Upper lobe of left lung (tissue), 6 donors: ENCODE measurements at regions not wholly inside any gene's neighbourhood (a gene's known extent, or its start where the extent isn't known, plus 50 kb on each side); places are given as distances from the start of the nearest gene placed in this dataset.
A peak's percentile ranks its signal among the peaks of the same experiment; 100 is the strongest.

Source experiments
- ATAC-seq, 2 donors: fragments of 200-7000 bp; cut with Tn5 transposase; one replicate each; pipeline ENCODE4 v1.9.1; 2022; ENCODE audit warnings: mild to moderate bottlenecking in 2 of 2, moderate library complexity in 2 of 2; ENCODE audit not compliant: low FRiP score in 2 of 2
- DNase-seq, 2 donors: peaks; one replicate each; pipeline ENCODE4 v3.0.0-alpha.2; 2019 to 2020
- H3K27ac ChIP-seq, 4 donors: fragments of 200-600 bp; sonication (generic); one replicate each; pipeline ENCODE4 v1.5.1; 2016 to 2019
- H3K27me3 ChIP-seq, 4 donors: fragments of 200-600 bp; sonication (generic); one replicate each; pipeline ENCODE4 v1.5.1; 2017 to 2019
- H3K36me3 ChIP-seq, 4 donors: fragments of 200-600 bp; sonication (generic); one replicate each; pipeline ENCODE4 v1.5.1; 2016 to 2019
- H3K4me1 ChIP-seq, 4 donors: fragments of 200-600 bp; sonication (generic); one replicate each; pipeline ENCODE4 v1.5.1; 2018 to 2019
- H3K4me3 ChIP-seq, 4 donors: fragments of 200-600 bp; sonication (generic); one replicate each; pipeline ENCODE4 v1.5.1; 2017 to 2019; ENCODE audit warnings: mild to moderate bottlenecking in 2 of 4, moderate library complexity in 1 of 4
- H3K9me3 ChIP-seq, 4 donors: fragments of 200-600 bp; sonication (generic); one replicate each; pipeline ENCODE4 v1.5.1; 2018 to 2019
- CTCF ChIP-seq, 6 experiments: fragments of 450-650 bp in 4 of 6; fragments of 200-600 bp in 2 of 6; sonication (generic) in 2 of 6; IDR thresholded peaks; one replicate each; pipeline ENCODE4 v1.5.1; 2016 to 2019; ENCODE audit warnings: antibody characterized with exemption in 6 of 6
- EP300 ChIP-seq, 4 donors: sonication (generic); formaldehyde crosslinking; IDR thresholded peaks; one replicate each; pipeline ENCODE4 v1.5.1; 2017; ENCODE audit warnings: antibody characterized with exemption in 4 of 4, control low read depth in 2 of 4
- POLR2A ChIP-seq, 4 donors: fragments of 450-650 bp; IDR thresholded peaks; one replicate each; pipeline ENCODE4 v1.5.1; 2016 to 2017; ENCODE audit warnings: antibody characterized with exemption in 4 of 4, mild to moderate bottlenecking in 2 of 4
- POLR2AphosphoS5 ChIP-seq, 2 donors: sonication (generic); formaldehyde crosslinking; IDR thresholded peaks; one replicate each; pipeline ENCODE4 v1.5.1; 2017; ENCODE audit warnings: antibody characterized with exemption in 2 of 2
- WGBS, 2 donors: methylation state at CpG; one replicate each; pipeline ENCODE4 v1.1.5; 2017 to 2018; 5-methylcytosine and 5-hydroxymethylcytosine counted together
- donor health status: DM: no; HTN: no; CAD: no; lungs with moderate emphysema.
- donor health status: DM: no; HTN: yes; CAD: no; lungs with severe emphysema.

- no peaks in the 10 kb centered on the region for H3K27me3 ChIP-seq
- WGBS, 2 donors: 51 to 63% methylated on average over 5 of the region's 5 CpGs
- no peaks in the 10 kb centered on the region for H3K4me1 ChIP-seq
- no peak overlapping the region for H3K4me3 ChIP-seq
- no peak for TF ChIP-seq POLR2A (IDR thresholded peaks at IDR 0.05)
- TF ChIP-seq EP300 (IDR thresholded peaks at IDR 0.05): no peak
- TF ChIP-seq POLR2AphosphoS5 (IDR thresholded peaks at IDR 0.05): no peak
- TF ChIP-seq CTCF (IDR thresholded peaks at IDR 0.05): no peak
- DNase-seq (no peak), ATAC-seq (no peak)
- no peaks in the 10 kb centered on the region for H3K36me3 ChIP-seq
- H3K9me3 ChIP-seq: no peaks in the 10 kb centered on the region
- H3K27ac ChIP-seq: no peak overlapping the region
These were observed 52.5 kb upstream of the PDE8B start for GRCh38 chr5:77157732-77158532.

GRCh38 chr5:77156379-77156778, 54.1 kb upstream of the PDE8B start:
- Histone ChIP-seq H3K36me3 (no peaks in the 10 kb centered on the region), H3K4me1 (no peaks in the 10 kb centered on the region), H3K9me3 (no peaks in the 10 kb centered on the region), H3K4me3 (no peak overlapping the region), H3K27me3 (no peaks in the 10 kb centered on the region), H3K27ac (no peak overlapping the region)
- DNase-seq (no peak), ATAC-seq (no peak)
- 71 to 72% methylated on average over 3 of the region's 3 CpGs for WGBS, 2 donors
- TF ChIP-seq CTCF (IDR thresholded peaks at IDR 0.05) (no peak), POLR2AphosphoS5 (IDR thresholded peaks at IDR 0.05) (no peak), POLR2A (IDR thresholded peaks at IDR 0.05) (no peak), EP300 (IDR thresholded peaks at IDR 0.05) (no peak)

GRCh38 chr5:77155179-77155785, 55.2 kb upstream of the PDE8B start:
- Histone ChIP-seq H3K4me1 (no peaks in the 10 kb centered on the region), H3K36me3 (no peaks in the 10 kb centered on the region), H3K9me3 (no peaks in the 10 kb centered on the region), H3K27ac (no peak overlapping the region), H3K4me3 (no peak overlapping the region), H3K27me3 (no peaks in the 10 kb centered on the region)
- ATAC-seq (no peak), DNase-seq (no peak)
- TF ChIP-seq POLR2A (IDR thresholded peaks at IDR 0.05) (no peak), CTCF (IDR thresholded peaks at IDR 0.05) (no peak)
- WGBS, 2 donors: 66 to 86% methylated on average over 8 of the region's 8 CpGs

- Histone ChIP-seq H3K9me3 (no peaks in the 10 kb centered on the region), H3K27ac (no peak overlapping the region), H3K4me1 (no peaks in the 10 kb centered on the region), H3K27me3 (no peaks in the 10 kb centered on the region), H3K36me3 (no peaks in the 10 kb centered on the region), H3K4me3 (no peak overlapping the region)
- ATAC-seq: no peak
- DNase-seq: peak in 1 of 2 donors; percentile 27
- 89 to 91% methylated on average over 6 to 8 of the region's 8 CpGs for WGBS, 2 donors
- no peak for TF ChIP-seq CTCF (IDR thresholded peaks at IDR 0.05)
- no peak for TF ChIP-seq POLR2A (IDR thresholded peaks at IDR 0.05)
- TF ChIP-seq POLR2AphosphoS5 (IDR thresholded peaks at IDR 0.05): no peak
- no peak for TF ChIP-seq EP300 (IDR thresholded peaks at IDR 0.05)
These were observed 58.0 kb upstream of the PDE8B start for GRCh38 chr5:77152441-77152840.

GRCh38 chr5:77151501-77151900, 59.0 kb upstream of the PDE8B start:
- Histone ChIP-seq H3K27ac (no peak overlapping the region), H3K4me3 (no peak overlapping the region), H3K9me3 (no peaks in the 10 kb centered on the region), H3K36me3 (no peaks in the 10 kb centered on the region), H3K27me3 (no peaks in the 10 kb centered on the region), H3K4me1 (no peaks in the 10 kb centered on the region)
- TF ChIP-seq POLR2AphosphoS5 (IDR thresholded peaks at IDR 0.05) (no peak), CTCF (IDR thresholded peaks at IDR 0.05) (no peak), POLR2A (IDR thresholded peaks at IDR 0.05) (no peak), EP300 (IDR thresholded peaks at IDR 0.05) (no peak)
- WGBS, 2 donors: 84 to 93% methylated on average over 1 of the region's 1 CpG
- DNase-seq (no peak), ATAC-seq (no peak)
